Epithelial cell of proximal tubule (primary cell): ENCODE measurements at regions not wholly inside any gene's neighbourhood (a gene's known extent, or its start where the extent isn't known, plus 50 kb on each side); places are given as distances from the start of the nearest gene placed in this dataset.
A peak's percentile ranks its signal among the peaks of the same experiment; 100 is the strongest.
"Not testable (repeated sequence)": the region's sequence is repeated elsewhere in the genome, so short reads cannot be mapped to it uniquely, and the experiment has no call there.

Experiments
- DNase-seq: peaks from one replicate; pipeline ENCODE4 v3.0.0-alpha.2; 2011; ENCODE audit warnings: low read depth
- H3K4me3 ChIP-seq: 2 replicates; pipeline ENCODE4 v1.5.1; 2011; ENCODE audit warnings: low read depth, mild to moderate bottlenecking, low read length
- TF ChIP-seq, protein P1 (sequence below): conservative IDR thresholded peaks from 2 replicates; pipeline ENCODE4 v1.5.1; 2012; ENCODE audit warnings: low read depth, mild to moderate bottlenecking, low read length

DNA sequence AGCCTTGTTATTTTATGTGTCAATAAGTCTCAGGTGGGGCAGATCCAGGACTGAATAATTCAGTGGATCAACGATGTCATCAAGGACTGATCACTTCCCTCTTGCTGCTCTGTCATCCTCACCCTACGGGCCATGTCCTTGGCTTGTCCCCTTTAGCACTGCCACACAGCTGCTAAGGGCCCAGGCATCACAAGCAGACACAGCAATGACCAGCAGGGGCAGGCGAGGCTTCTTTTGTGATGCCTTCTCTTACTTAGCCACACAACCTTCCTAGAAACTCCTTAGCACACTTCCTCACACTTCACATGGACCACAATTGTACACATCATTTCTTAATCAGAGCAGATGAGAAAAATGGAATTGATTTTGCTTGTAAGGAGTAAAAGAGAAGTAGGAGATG is 356.3 kb upstream of the SOX9 start:
- TF ChIP-seq, protein P1, sequence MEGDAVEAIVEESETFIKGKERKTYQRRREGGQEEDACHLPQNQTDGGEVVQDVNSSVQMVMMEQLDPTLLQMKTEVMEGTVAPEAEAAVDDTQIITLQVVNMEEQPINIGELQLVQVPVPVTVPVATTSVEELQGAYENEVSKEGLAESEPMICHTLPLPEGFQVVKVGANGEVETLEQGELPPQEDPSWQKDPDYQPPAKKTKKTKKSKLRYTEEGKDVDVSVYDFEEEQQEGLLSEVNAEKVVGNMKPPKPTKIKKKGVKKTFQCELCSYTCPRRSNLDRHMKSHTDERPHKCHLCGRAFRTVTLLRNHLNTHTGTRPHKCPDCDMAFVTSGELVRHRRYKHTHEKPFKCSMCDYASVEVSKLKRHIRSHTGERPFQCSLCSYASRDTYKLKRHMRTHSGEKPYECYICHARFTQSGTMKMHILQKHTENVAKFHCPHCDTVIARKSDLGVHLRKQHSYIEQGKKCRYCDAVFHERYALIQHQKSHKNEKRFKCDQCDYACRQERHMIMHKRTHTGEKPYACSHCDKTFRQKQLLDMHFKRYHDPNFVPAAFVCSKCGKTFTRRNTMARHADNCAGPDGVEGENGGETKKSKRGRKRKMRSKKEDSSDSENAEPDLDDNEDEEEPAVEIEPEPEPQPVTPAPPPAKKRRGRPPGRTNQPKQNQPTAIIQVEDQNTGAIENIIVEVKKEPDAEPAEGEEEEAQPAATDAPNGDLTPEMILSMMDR, result peak; percentile 49
- DNase-seq, result no peak
- H3K4me3 ChIP-seq, result no peak overlapping the region

DNA sequence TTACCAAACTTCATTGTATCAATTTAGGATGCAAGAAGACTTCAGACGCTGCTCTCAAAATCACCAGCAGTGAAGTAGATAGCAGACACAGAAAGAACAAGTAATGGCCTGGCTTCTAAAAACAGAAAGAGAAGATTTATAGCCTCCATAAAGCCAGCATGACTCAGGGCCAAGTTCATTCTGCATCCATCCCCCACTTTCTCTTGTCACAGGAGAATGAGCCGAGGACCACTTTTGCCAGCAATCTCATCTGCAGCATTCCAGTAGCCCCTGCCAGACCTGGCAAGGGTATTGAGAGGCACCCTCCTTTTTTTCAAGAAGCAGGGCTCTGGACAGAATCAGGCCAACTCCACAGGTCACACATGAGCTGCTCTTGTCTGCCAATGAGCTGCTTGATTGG is 355.4 kb upstream of the SOX9 start:
- DNase-seq, result no peak
- TF ChIP-seq, protein P1, result no peak
- no peak overlapping the region for H3K4me3 ChIP-seq

DNA sequence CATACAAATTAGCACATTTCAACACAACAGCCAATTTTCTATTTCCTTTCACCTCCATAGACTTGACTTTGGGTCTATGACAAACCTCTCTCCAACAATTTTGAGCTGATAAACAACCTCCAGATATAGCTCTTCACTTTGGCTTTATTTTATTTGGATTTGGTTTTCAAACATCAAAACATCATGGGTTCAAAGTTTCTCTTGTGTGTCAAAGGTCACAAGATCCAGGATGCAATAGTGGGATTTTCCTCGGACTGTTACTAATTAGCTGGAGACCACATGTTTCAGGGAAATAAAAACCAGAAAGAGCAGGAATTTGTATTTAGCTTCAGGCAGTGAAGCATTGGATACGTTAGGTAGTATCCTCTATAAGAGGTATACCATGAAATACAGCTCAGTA is 351.0 kb upstream of the SOX9 start:
- TF ChIP-seq, protein P1, result no peak
- no peak overlapping the region for H3K4me3 ChIP-seq
- no peak for DNase-seq

DNA sequence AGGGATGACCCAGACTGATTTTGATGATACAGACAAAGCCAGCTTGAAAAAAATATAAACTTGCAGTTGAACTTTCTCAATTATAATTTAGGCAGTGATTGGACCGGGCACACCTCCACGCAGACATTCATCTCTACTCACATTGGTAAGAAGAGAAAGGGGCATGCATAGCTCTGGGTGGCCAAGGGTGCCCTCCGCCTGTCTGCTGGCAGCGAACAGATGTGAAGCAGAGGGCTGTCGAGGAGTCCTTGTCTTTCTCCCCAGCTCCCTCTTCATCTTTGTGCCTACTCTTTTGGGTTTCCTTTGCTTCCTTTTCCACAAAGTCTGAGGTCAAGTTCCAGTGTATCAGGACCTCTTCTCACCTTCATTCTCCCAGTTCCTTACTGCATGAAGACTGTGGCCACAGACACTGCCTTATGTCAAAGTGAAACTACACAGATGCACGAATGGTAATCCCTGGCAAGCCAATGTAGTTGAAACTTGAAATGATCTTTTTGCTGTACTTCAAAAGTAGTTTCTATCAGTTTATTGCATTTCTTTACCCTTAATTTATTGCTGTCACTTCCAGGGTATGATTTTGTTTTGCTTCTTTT is 343.7 kb upstream of the SOX9 start:
- no peak for DNase-seq
- TF ChIP-seq, protein P1, result no peak
- H3K4me3 ChIP-seq, result no peak overlapping the region

DNA sequence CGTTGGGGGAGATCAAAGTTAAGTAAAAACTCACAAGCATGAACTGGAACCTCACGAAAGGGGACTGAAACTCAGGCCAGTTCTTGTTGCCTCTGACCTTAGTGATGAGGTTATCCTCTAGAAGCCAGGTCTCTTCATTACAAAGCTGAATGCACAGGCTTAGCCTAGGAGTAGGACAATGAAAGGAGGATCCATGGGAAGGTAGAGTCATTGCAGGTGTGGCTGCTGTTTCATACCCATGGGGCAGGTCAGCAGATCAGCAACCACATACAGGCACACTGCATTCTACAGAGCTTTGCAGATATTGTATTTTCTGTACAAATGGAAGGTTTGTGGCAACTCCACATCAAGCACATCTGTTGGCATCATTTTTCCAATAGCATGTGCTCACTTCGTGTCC is 341.3 kb upstream of the SOX9 start:
- DNase-seq, result no peak
- no peak overlapping the region for H3K4me3 ChIP-seq
- TF ChIP-seq, protein P1, result no peak

DNA sequence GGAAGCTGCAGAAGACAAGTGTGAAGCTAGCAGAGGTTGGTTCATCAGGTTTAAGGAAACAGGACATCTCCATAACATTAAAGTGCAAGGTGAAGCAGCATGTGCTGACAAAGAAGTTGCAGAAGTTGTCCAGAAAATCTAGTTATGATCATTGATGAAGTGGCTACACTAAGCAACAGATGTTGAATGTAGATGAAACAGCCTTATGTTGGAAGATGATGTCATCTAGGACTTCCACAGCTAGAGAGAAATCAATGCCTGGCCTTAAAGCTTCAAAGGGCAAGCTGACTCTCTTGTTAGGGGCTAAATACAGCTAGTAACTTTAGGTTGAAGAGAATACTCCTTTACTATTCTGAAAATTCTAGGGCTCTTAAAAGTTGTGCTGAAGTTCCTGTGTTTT is 340.2 kb upstream of the SOX9 start:
- TF ChIP-seq, protein P1, result no peak
- no peak for DNase-seq
- no peak overlapping the region for H3K4me3 ChIP-seq

DNA sequence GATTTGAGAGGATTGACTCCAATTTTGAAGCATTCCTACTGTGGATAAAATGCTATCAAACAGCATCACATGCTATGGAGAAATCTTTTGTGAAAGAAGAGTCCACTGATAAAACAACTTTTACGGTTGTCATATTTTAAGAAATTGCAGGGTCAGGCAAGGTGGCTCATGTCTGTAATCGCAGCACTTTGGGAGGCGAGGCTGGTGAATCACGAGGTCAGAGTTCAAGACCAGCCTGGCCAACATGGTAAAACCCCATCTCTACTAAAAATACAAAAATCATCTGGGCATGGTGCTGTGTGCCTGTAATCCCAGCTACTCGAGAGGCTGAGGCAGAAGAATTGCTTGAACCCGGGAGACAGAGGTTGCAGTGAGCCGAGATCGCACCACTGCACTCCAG is 338.8 kb upstream of the SOX9 start:
- H3K4me3 ChIP-seq, DNase-seq: not testable (repeated sequence)
